ENCODE measurements at regions not wholly inside any gene's neighbourhood (a gene's known extent, or its start where the extent isn't known, plus 50 kb on each side); places are given as distances from the start of the nearest gene placed in this dataset.
"Not testable (repeated sequence)": the region's sequence is repeated elsewhere in the genome, so short reads cannot be mapped to it uniquely, and the experiment has no call there.

- DNase-seq (ENCODE audit: low read depth, low spot score): no peak
- H3K27ac ChIP-seq: no peak overlapping the region
These were observed 236.8 kb upstream of the BTG1 start for GRCh38 chr12:92382383-92382878.

DNA sequence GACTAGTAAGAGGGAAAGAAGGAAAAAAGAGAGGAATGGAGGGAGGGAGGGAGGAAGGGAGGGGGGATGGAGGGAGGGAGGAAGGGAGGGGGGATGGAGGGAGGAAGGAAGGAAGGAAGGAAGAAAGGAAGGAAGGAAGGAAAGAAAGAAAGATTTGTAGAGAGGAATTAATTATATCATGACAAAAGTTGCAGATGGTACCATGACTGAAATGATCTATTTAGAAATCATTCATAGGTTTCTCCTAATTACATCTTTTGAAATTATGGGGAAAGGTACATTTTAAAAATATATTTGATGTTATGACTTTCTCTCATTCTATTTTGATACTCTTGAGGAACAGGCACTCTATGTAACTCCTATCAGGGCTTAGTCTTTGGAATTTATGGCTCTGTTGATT is 236.2 kb upstream of the BTG1 start:
- DNase-seq (ENCODE audit: low read depth, low spot score): no peak
- H3K27ac ChIP-seq: no peak overlapping the region

GRCh38 chr12:92378682-92379479 is 233.2 kb upstream of the BTG1 start:
- DNase-seq (ENCODE audit: low read depth, low spot score): no peak
- H3K27ac ChIP-seq: no peak overlapping the region

DNA sequence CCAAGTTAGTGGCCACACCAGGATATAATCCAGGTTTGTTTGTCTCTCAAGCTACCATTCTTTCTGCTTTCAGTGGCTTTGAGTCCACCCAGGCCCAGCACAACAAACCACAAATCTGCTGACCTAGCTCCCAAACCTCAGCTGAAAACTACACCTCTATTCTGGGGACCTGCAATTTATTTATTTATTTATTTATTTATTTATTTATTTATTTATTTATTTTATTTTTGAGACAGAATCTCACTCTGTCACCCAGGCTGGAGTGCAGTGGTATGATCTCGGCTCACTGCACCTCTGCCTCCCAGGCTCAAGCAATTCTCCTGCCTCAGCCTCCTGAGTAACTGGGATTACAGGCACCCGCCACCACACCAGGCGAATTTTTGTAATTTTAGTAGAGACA is 229.9 kb upstream of the BTG1 start:
- DNase-seq (ENCODE audit: low read depth, low spot score); H3K27ac ChIP-seq: not testable (repeated sequence)

DNA sequence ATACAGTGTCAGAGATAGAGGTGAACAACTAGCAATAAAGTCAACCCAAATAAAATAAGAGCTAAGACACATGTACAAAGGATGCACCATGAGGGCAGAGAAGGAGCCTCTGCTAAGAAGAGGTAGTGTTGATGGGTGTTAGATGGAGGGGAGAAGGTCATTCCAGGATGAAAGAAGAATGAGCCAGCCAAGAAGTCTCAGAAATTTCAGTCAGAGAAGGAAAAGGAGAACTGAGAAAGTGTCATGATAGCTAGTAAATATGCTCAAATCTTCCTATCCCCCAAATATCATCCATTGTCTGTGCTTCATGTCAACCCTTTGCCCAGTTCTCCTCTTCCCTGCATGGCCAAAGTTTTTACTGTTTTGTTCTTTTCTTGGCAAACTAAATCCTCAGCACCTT is 225.2 kb upstream of the BTG1 start:
- DNase-seq (ENCODE audit: low read depth, low spot score): no peak
- no peak overlapping the region for H3K27ac ChIP-seq

DNA sequence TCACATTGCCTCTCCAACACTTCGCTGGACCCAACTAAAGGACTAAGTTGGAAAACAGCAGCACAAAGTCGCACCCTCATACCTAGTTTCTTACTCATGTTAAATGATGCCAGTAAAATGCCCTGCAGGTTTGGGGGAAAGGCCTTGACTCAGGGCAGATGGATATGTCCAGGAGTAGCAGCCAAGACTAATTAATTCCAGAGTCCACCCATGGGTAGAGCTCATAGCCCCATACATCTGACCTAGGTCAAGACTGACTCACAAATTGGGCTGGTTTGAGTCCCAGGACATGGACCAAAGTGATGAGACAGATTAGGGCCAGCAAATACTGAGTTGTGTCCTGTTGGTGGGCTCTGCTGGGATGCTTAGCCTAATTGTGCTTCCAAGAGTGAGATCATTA is 224.0 kb upstream of the BTG1 start:
- H3K27ac ChIP-seq: peak overlapping the region; percentile 58
- DNase-seq (ENCODE audit: low read depth, low spot score): peak; percentile 10

DNA sequence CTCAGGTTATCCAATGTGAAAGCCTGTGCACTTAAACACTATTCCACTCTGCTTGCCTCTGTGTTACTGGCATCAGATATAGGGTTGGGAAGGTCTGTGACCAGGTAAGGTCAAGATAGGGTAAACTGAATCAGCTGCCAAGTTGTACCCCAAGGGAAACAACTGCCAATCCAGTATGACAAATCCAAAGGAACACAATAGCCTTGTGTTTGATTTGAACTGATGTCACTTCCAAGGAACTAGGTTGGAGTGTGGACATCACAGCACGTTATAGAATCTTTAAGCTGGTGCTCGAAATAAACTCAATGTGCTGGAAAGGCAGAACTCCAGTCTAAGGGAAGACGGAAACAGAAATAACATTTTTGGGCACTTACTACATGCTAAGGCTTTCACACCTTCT is 223.4 kb upstream of the BTG1 start:
- no peak for DNase-seq (ENCODE audit: low read depth, low spot score)
- peak overlapping the region; percentile 58 for H3K27ac ChIP-seq

DNA sequence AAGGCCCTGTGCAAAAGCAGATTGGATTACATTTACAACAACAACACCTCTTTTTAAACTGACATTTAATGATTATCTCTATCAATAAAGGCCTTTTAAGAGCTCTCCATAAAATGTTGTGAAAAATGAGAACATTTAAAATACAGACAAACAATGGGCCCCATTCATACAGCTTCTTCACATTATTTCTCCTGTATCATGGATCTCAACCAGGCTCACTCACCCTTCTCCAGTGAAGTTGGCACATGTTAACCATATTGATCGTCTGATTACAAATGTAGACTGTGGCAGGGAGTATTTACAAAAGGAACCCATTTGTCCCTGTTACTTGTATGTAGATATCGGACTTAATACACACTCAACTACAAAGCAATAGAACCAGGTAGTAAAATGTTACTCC is 220.2 kb upstream of the BTG1 start:
- DNase-seq (ENCODE audit: low read depth, low spot score): no peak
- H3K27ac ChIP-seq: no peak overlapping the region

- DNase-seq (ENCODE audit: low read depth, low spot score): no peak
- no peak overlapping the region for H3K27ac ChIP-seq
These were observed 219.7 kb upstream of the BTG1 start for GRCh38 chr12:92365333-92365732.

DNA sequence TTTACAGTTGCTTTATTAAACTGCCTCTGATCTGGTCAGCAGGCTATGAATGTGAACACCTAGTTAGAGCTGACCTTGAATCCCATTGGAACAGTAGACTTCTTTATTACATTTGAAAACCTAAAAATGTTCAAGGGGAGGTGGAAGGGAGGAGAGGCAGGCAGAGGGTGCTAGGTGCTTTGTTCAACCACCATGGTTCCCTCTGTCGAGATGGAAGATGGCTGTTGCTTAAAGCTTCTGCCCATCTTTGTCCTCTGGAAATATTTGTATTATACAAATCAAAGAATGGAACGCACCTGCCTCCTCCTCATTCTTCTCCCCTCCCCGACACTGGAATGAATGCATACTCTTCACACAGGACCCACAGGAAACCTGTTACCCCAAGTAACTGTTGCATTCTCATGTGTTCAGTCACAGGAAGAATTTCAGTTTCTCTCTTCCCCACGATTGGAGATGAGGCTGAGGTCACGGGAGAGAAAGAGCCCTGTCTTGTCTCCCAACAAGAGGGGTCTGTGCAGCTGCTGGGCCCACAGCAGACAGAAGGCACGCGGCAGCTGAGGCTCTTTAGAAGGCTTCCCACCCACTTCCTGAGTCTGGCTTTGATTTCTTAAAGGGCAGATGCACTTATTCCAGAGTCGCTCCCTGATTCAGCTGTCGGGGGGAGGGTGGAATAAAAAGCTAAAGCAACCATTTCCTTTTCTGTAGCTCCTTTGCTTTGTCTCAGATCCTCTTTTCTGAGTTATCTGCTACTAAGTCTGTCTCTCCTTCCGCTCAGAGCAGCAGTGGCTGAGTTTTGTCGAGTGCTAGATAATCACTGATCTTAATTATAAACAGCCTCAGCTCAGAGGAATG is 217.9 kb upstream of the BTG1 start:
- DNase-seq (ENCODE audit: low read depth, low spot score): no peak
- no peak overlapping the region for H3K27ac ChIP-seq

GRCh38 chr12:92362785-92363184 is 217.1 kb upstream of the BTG1 start:
- no peak overlapping the region for H3K27ac ChIP-seq
- no peak for DNase-seq (ENCODE audit: low read depth, low spot score)

DNA sequence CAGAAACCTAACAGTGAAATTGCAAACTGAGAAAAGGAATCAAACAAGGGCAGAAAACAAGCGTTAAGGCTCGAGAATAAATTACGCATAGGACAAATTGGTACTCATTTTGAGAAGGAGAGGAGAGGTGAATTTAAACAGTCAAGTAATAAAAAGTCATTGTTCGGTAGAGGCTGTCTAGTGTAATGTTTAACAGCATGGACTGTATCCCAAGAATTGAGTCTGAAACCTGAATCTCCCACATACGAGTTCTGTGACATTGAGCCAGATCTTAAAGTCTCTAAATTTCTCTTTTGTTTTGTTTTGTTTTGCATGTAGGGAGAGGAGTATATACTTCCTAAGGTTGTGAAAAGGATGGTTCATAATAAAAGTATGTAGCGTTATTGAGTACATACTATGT is 216.5 kb upstream of the BTG1 start:
- no peak for DNase-seq (ENCODE audit: low read depth, low spot score)
- no peak overlapping the region for H3K27ac ChIP-seq

GRCh38 chr12:92360543-92360942 is 214.9 kb upstream of the BTG1 start:
- H3K27ac ChIP-seq: no peak overlapping the region
- no peak for DNase-seq (ENCODE audit: low read depth, low spot score)

DNA sequence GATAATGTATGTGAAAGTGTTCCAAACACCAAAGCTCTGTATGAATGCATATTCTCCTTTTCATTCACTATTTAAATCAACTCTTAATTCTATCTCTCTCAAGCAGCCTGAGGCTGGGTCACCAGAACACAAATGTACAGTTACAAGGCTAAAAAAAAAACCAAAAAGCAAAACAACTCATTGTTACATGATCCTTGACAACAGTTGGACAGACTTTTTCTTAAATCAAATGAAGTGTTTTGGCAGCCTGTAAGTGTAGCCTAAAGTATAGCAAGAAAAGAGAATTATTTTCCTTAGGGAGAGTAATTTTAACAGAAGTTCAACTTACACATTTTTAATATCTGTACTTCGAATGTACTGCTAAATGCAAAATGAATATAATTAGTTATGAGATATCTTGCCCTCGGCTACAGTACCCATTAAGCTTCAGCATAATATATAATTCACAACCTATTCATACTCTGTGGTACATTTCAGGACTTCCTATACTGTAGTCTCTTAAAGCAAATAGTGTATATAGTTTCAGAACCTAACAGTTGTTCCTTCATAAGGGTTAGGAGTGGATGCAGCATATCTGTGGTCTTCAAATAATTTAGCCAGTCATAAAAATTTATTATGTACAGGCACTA is 214.0 kb upstream of the BTG1 start:
- no peak overlapping the region for H3K27ac ChIP-seq

GRCh38 chr12:92357584-92358261 is 212.1 kb upstream of the BTG1 start:
- no peak for DNase-seq (ENCODE audit: low read depth, low spot score)
- H3K27ac ChIP-seq: no peak overlapping the region

More for the DNA sequence above, 214.0 kb upstream of the BTG1 start:
- no peak for DNase-seq (ENCODE audit: low read depth, low spot score)

- no peak overlapping the region for H3K27ac ChIP-seq
- no peak for DNase-seq (ENCODE audit: low read depth, low spot score)
These were observed 210.8 kb upstream of the BTG1 start for GRCh38 chr12:92356425-92356824.

- DNase-seq (ENCODE audit: low read depth, low spot score): no peak
- H3K27ac ChIP-seq: no peak overlapping the region
These were observed 204.0 kb upstream of the BTG1 start for GRCh38 chr12:92349635-92350034.

DNA sequence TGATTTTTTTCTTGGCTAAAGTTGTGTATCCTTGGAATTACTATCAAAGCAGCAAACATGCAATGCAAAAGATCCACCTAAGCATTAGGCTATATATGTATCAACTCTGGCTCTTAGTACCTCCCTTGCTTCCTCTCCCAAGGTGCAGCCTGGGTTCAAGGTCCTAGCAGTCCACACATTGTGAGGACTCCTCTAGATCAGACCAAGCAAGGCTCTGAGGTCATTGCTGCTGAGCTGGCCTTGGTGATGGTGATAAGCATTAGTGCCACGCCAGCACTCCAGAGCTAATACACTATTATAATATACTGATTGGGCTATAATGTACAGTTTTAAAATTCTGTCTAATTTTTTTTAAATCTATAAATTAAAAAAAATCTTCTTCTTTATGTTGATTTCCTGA is 196.9 kb upstream of the BTG1 start:
- DNase-seq (ENCODE audit: low read depth, low spot score): no peak
- H3K27ac ChIP-seq: no peak overlapping the region

- peak overlapping the region; percentile 90 for H3K27ac ChIP-seq
- DNase-seq (ENCODE audit: low read depth, low spot score): peak; percentile 60
These were observed 195.5 kb upstream of the BTG1 start for GRCh38 chr12:92341065-92341668.
